ENCODE measurements at regions not wholly inside any gene's neighbourhood (a gene's known extent, or its start where the extent isn't known, plus 50 kb on each side); places are given as distances from the start of the nearest gene placed in this dataset.

DNA sequence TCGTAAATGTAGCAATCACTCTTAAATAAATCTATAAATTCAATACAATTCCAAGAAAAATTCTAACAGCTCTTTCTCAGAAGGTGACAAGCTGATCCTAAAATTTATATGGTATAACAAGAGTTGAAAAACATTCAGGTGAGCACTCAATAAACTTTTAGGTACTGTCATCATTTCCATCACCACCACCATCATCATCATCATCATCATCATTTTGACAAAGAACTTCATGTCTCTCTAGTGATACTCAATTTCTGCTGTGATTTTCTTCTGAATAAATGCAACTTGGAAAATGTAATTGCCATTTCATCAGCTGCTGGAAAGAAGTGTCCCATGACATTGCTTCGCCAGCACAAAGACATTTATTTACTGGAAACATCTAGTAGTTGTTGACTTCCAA lies 222.9 kb upstream of the IRX5 start:
- no TSS peak for BruUV-seq (replicated peaks)
- ChIA-PET CTCF (no interaction called here), POLR2A (no interaction called here)
- Histone ChIP-seq H3K4me1 (ENCODE audit: control insufficient read depth, insufficient read depth, low read length) (no peaks in the 10 kb centered on the region), H3K9me3 (ENCODE audit: control insufficient read depth, insufficient read depth, low read depth, low read length) (no peaks in the 10 kb centered on the region), H3K27ac (ENCODE audit: low read length) (no peak overlapping the region), H3K36me3 (ENCODE audit: control insufficient read depth, insufficient read depth, low read length) (no peaks in the 10 kb centered on the region), H3K27me3 (ENCODE audit: control insufficient read depth, insufficient read depth, low read length) (no peaks in the 10 kb centered on the region), H3K4me3 (ENCODE audit: low read depth in 2 of 2, low read length in 2 of 2) (no peak overlapping the region)
- DNase-seq (ENCODE audit: low read depth, low spot score) (no peak), ATAC-seq (no peak)
- TF ChIP-seq POLR2AphosphoS5 (IDR thresholded peaks at IDR 0.05; ENCODE audit: low read depth, low read length) (no peak), TCF7L2 (IDR thresholded peaks at IDR 0.05; ENCODE audit: low read depth, low read length) (no peak), SIN3A (IDR thresholded peaks at IDR 0.05; ENCODE audit: borderline replicate concordance, insufficient read depth, low read depth, low read length) (no peak)
- TF ChIP-seq, protein P1, sequence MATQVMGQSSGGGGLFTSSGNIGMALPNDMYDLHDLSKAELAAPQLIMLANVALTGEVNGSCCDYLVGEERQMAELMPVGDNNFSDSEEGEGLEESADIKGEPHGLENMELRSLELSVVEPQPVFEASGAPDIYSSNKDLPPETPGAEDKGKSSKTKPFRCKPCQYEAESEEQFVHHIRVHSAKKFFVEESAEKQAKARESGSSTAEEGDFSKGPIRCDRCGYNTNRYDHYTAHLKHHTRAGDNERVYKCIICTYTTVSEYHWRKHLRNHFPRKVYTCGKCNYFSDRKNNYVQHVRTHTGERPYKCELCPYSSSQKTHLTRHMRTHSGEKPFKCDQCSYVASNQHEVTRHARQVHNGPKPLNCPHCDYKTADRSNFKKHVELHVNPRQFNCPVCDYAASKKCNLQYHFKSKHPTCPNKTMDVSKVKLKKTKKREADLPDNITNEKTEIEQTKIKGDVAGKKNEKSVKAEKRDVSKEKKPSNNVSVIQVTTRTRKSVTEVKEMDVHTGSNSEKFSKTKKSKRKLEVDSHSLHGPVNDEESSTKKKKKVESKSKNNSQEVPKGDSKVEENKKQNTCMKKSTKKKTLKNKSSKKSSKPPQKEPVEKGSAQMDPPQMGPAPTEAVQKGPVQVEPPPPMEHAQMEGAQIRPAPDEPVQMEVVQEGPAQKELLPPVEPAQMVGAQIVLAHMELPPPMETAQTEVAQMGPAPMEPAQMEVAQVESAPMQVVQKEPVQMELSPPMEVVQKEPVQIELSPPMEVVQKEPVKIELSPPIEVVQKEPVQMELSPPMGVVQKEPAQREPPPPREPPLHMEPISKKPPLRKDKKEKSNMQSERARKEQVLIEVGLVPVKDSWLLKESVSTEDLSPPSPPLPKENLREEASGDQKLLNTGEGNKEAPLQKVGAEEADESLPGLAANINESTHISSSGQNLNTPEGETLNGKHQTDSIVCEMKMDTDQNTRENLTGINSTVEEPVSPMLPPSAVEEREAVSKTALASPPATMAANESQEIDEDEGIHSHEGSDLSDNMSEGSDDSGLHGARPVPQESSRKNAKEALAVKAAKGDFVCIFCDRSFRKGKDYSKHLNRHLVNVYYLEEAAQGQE (IDR thresholded peaks at IDR 0.05; ENCODE audit: insufficient read depth in 1 of 2, low read depth in 2 of 2, low read length in 1 of 2), result no peak
- TF ChIP-seq, protein P2, sequence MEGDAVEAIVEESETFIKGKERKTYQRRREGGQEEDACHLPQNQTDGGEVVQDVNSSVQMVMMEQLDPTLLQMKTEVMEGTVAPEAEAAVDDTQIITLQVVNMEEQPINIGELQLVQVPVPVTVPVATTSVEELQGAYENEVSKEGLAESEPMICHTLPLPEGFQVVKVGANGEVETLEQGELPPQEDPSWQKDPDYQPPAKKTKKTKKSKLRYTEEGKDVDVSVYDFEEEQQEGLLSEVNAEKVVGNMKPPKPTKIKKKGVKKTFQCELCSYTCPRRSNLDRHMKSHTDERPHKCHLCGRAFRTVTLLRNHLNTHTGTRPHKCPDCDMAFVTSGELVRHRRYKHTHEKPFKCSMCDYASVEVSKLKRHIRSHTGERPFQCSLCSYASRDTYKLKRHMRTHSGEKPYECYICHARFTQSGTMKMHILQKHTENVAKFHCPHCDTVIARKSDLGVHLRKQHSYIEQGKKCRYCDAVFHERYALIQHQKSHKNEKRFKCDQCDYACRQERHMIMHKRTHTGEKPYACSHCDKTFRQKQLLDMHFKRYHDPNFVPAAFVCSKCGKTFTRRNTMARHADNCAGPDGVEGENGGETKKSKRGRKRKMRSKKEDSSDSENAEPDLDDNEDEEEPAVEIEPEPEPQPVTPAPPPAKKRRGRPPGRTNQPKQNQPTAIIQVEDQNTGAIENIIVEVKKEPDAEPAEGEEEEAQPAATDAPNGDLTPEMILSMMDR (IDR thresholded peaks at IDR 0.05), result no peak
- in situ Hi-C loops (cut with HindIII; ENCODE audit: low pct_unique_long_range_greater_than_20kb, low sequenced_read_pairs), result no loop called here
- intact Hi-C loops (cut with micrococcal nuclease; ENCODE audit: unreplicated experiment), result no loop called here

GRCh38 chr16:54706406-54706805 lies 224.3 kb upstream of the IRX5 start:
- no TSS peak for BruUV-seq (replicated peaks)
- CTCF ChIA-PET, result no interaction called here
- in situ Hi-C loops (cut with HindIII; ENCODE audit: low pct_unique_long_range_greater_than_20kb, low sequenced_read_pairs), result no loop called here

More at GRCh38 chr16:54706406-54706805, 224.3 kb upstream of the IRX5 start:
- no peaks in the 10 kb centered on the region for H3K27me3 ChIP-seq (ENCODE audit: control insufficient read depth, insufficient read depth, low read length)
- no peak overlapping the region for H3K27ac ChIP-seq (ENCODE audit: low read length)
- intact Hi-C loops (cut with micrococcal nuclease; ENCODE audit: unreplicated experiment), result no loop called here
- DNase-seq (ENCODE audit: low read depth, low spot score), result no peak
- no peak overlapping the region for H3K4me3 ChIP-seq (ENCODE audit: low read depth in 2 of 2, low read length in 2 of 2)
- TF ChIP-seq, protein P2 (IDR thresholded peaks at IDR 0.05), result no peak
- TF ChIP-seq, protein P1 (IDR thresholded peaks at IDR 0.05; ENCODE audit: insufficient read depth in 1 of 2, low read depth in 2 of 2, low read length in 1 of 2), result no peak
- TF ChIP-seq SIN3A (IDR thresholded peaks at IDR 0.05; ENCODE audit: borderline replicate concordance, insufficient read depth, low read depth, low read length), result no peak
- TF ChIP-seq TCF7L2 (IDR thresholded peaks at IDR 0.05; ENCODE audit: low read depth, low read length), result no peak
- TF ChIP-seq POLR2AphosphoS5 (IDR thresholded peaks at IDR 0.05; ENCODE audit: low read depth, low read length), result no peak
- no peaks in the 10 kb centered on the region for H3K36me3 ChIP-seq (ENCODE audit: control insufficient read depth, insufficient read depth, low read length)
- no peaks in the 10 kb centered on the region for H3K4me1 ChIP-seq (ENCODE audit: control insufficient read depth, insufficient read depth, low read length)
- POLR2A ChIA-PET, result no interaction called here
- ATAC-seq, result no peak
- H3K9me3 ChIP-seq (ENCODE audit: control insufficient read depth, insufficient read depth, low read depth, low read length), result no peaks in the 10 kb centered on the region
